GM23248 (cell line): ENCODE measurements at regions not wholly inside any gene's neighbourhood (a gene's known extent, or its start where the extent isn't known, plus 50 kb on each side); places are given as distances from the start of the nearest gene placed in this dataset.

Source experiments
- EZH2 ChIP-seq: fragments of 200-600 bp; sonication (generic); IDR thresholded peaks from 2 replicates; pipeline ENCODE4 v1.6.1; 2018; ENCODE audit warnings: antibody characterized with exemption, mild to moderate bottlenecking; ENCODE audit not compliant: insufficient read depth, poor library complexity, severe bottlenecking
- EZH2phosphoT487 ChIP-seq: fragments of 200-600 bp; sonication (generic); IDR thresholded peaks from 2 replicates; pipeline ENCODE4 v1.6.1; 2018; ENCODE audit warnings: antibody characterized with exemption, moderate library complexity, mild to moderate bottlenecking, low read depth; ENCODE audit not compliant: insufficient read depth

- TF ChIP-seq EZH2 (no peak), EZH2phosphoT487 (no peak)
These were observed 458.0 kb downstream of the FLRT2 start for GRCh38 chr14:85987907-85988306.
